COR-L47 (cell line): ENCODE measurements at regions not wholly inside any gene's neighbourhood (a gene's known extent, or its start where the extent isn't known, plus 50 kb on each side); places are given as distances from the start of the nearest gene placed in this dataset.
"Not testable (repeated sequence)": the region's sequence is repeated elsewhere in the genome, so short reads cannot be mapped to it uniquely, and the experiment has no call there.

Source experiments
- DNase-seq: peaks from one replicate; lab custom pipeline; 2025; lab: John Stamatoyannopoulos, UW

- DNase-seq = no peak
These were observed 261.4 kb downstream of the CTH start for GRCh38 chr1:70672442-70672888.

- DNase-seq = no peak
These were observed 264.0 kb downstream of the CTH start for GRCh38 chr1:70674941-70675685.

- no peak for DNase-seq
These were observed 264.7 kb downstream of the CTH start for GRCh38 chr1:70675737-70676156.

GRCh38 chr1:70685300-70686286 lies 274.5 kb downstream of the CTH start:
- peak; percentile 59 for DNase-seq

GRCh38 chr1:70688580-70688979 lies 277.5 kb downstream of the CTH start:
- no peak for DNase-seq

- no peak for DNase-seq
These were observed 295.4 kb downstream of the CTH start for GRCh38 chr1:70706381-70707037.

- no peak for DNase-seq
These were observed 296.1 kb downstream of the CTH start for GRCh38 chr1:70707214-70707613.

GRCh38 chr1:70714149-70714548 lies 303.1 kb downstream of the CTH start:
- no peak for DNase-seq

GRCh38 chr1:70717211-70717610 lies 306.1 kb downstream of the CTH start:
- no peak for DNase-seq

- no peak for DNase-seq
These were observed 306.6 kb downstream of the CTH start for GRCh38 chr1:70717656-70718055.

- DNase-seq = no peak
These were observed 307.1 kb downstream of the CTH start for GRCh38 chr1:70718086-70718630.

- no peak for DNase-seq
These were observed 308.1 kb downstream of the CTH start for GRCh38 chr1:70719154-70719553.

GRCh38 chr1:70720109-70720508 lies 309.0 kb downstream of the CTH start:
- DNase-seq = no peak

- DNase-seq = no peak
These were observed 309.5 kb downstream of the CTH start for GRCh38 chr1:70720521-70720920.

GRCh38 chr1:70727886-70728489 lies 316.9 kb downstream of the CTH start:
- DNase-seq = peak; percentile 39

- not testable (repeated sequence) for DNase-seq
These were observed 311.1 kb downstream of the PTGER3 start for GRCh38 chr1:70736518-70736917.

GRCh38 chr1:70737125-70737524 lies 310.5 kb downstream of the PTGER3 start:
- DNase-seq = no peak

- DNase-seq = peak; percentile 84
These were observed 309.0 kb downstream of the PTGER3 start for GRCh38 chr1:70738624-70739023.

GRCh38 chr1:70745199-70745598 lies 302.4 kb downstream of the PTGER3 start:
- DNase-seq = no peak

GRCh38 chr1:70746062-70746461 lies 301.6 kb downstream of the PTGER3 start:
- DNase-seq = not testable (repeated sequence)

GRCh38 chr1:70747123-70747522 lies 300.5 kb downstream of the PTGER3 start:
- not testable (repeated sequence) for DNase-seq
